Testis (tissue), 2 donors: ENCODE measurements at regions not wholly inside any gene's neighbourhood (a gene's known extent, or its start where the extent isn't known, plus 50 kb on each side); places are given as distances from the start of the nearest gene placed in this dataset.

Experiments
- CTCF ChIP-seq, 3 experiments: fragments of 450-650 bp in 2 of 3; fragments of 200-600 bp in 1 of 3; sonication (generic) in 1 of 3; IDR thresholded peaks; one replicate each; pipeline ENCODE4 v1.5.1; 2016 to 2019; ENCODE audit warnings: antibody characterized with exemption in 3 of 3, mild to moderate bottlenecking in 2 of 3, moderate library complexity in 1 of 3
- POLR2A ChIP-seq: fragments of 450-650 bp; IDR thresholded peaks from one replicate; pipeline ENCODE4 v1.6.1; 2017; ENCODE audit warnings: antibody characterized with exemption, mild to moderate bottlenecking, moderate library complexity

DNA sequence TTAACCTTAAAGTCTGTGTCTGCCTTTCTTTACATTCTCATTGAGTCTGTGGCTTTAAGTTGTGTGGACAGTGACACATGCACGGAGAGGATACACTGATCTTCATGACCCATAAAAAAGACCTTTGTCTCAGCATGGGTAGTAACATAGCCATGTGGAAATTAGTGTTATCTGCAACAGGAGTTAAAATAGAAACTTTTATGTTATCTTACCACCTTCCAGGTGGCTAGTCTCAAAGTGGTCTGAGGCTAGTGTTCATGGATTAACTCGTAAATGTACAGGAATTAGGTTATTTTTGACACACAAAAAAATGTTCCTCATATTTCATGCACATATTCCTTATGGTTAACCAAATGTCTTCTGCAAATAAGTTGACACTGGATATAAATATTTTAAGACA, 607.0 kb downstream of the ISL1 start:
- TF ChIP-seq CTCF (IDR thresholded peaks at IDR 0.05) (no peak), POLR2A (no peak)
